ENCODE measurements at regions not wholly inside any gene's neighbourhood (a gene's known extent, or its start where the extent isn't known, plus 50 kb on each side); places are given as distances from the start of the nearest gene placed in this dataset.

DNA sequence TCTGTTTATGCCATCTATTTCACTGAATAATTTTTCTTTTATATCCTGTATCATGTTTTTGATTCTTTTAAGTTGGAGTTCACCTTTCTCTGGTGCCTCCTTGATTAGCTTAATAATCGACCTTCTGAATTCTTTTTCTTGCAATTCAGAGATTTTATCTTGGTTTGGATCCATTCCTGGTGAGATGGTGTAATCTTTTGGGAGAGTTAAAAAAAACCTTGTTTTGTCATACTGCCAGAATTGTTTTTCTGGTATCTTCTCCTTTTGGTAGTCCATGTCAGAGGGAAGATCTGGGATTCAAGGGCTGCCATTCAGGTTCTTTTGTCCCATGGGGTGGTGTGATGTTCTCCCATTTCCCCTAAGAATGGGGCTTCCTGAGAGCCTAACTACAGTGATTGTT lies 800.8 kb upstream of the TYRP1 start:
- no peaks in the 10 kb centered on the region for H3K36me3 ChIP-seq (ENCODE audit: control insufficient read depth, insufficient read depth, low read length)
- no peak overlapping the region for H4K8ac ChIP-seq (ENCODE audit: low read depth in 2 of 2, low read length in 2 of 2)
- dilution Hi-C loops (cut with HindIII; ENCODE audit: low sequenced_read_pairs, unreplicated experiment) (no loop called here), in situ Hi-C loops (cut with MboI; ENCODE audit: low sequenced_read_pairs) (no loop called here), intact Hi-C loops (cut with micrococcal nuclease) (no loop called here)
- no peaks in the 10 kb centered on the region for H3K27me3 ChIP-seq (ENCODE audit: control insufficient read depth, insufficient read depth, low read length)
- H2BK5ac ChIP-seq (ENCODE audit: low read depth, low read length, poor library complexity, severe bottlenecking): no peak overlapping the region
- TF ChIP-seq RFX5 (IDR thresholded peaks at IDR 0.05; ENCODE audit: low read depth, low read length): no peak
- TF ChIP-seq MAFK (IDR thresholded peaks at IDR 0.05; ENCODE audit: low read depth, low read length): no peak
- TF ChIP-seq RAD21 (IDR thresholded peaks at IDR 0.05; ENCODE audit: low read length): no peak
- TF ChIP-seq NFE2L2 (IDR thresholded peaks at IDR 0.05; ENCODE audit: low read depth, low read length): no peak
- TF ChIP-seq POLR2A (IDR thresholded peaks at IDR 0.05; ENCODE audit: low read depth, low read length): no peak
- no peak for TF ChIP-seq SMC3 (IDR thresholded peaks at IDR 0.05; ENCODE audit: low read depth, low read length)
- no peak overlapping the region for H3K4ac ChIP-seq (ENCODE audit: low read depth, low read length)
- H2AK5ac ChIP-seq (ENCODE audit: low read depth, low read length): no peak overlapping the region
- H3K4me3 ChIP-seq (ENCODE audit: insufficient read depth, low read depth, low read length): no peak overlapping the region
- ChIA-PET CTCF (no interaction called here), POLR2A (ENCODE audit: unreplicated experiment) (no interaction called here)
- H4K5ac ChIP-seq (ENCODE audit: low read depth, low read length): no peak overlapping the region
- H3K9me3 ChIP-seq (ENCODE audit: control insufficient read depth, insufficient read depth, low read length): peaks cover 3% of the 10 kb centered on the region; the same call in 1 of the 2 replicates
- no peak overlapping the region for H3K18ac ChIP-seq (ENCODE audit: low read depth, low read length)
- no peak overlapping the region for H2AK9ac ChIP-seq (replicated peaks; ENCODE audit: low read depth, low read length, poor library complexity)
- DNase-seq (no peak), ATAC-seq (ENCODE audit: low read depth) (no peak)
- no peak overlapping the region for H3K27ac ChIP-seq (ENCODE audit: insufficient read depth, low read length)
- BruUV-seq (replicated peaks): no TSS peak
- H3K79me1 ChIP-seq (ENCODE audit: low read depth in 1 of 2, low read length in 2 of 2): no peaks in the 10 kb centered on the region
- no peak overlapping the region for H3K14ac ChIP-seq (replicated peaks; ENCODE audit: low read depth, low read length)
- H3K9ac ChIP-seq (ENCODE audit: low read depth, low read length): no peak overlapping the region
- no peak overlapping the region for H3K56ac ChIP-seq (ENCODE audit: extremely low read depth, insufficient read depth, low read length)
- no peak overlapping the region for H3K23ac ChIP-seq (ENCODE audit: low read depth, low read length)
- no peak overlapping the region for H2BK20ac ChIP-seq (ENCODE audit: low read depth, low read length)
- no peak overlapping the region for H2BK120ac ChIP-seq (ENCODE audit: low read depth, low read length)
- H3K4me2 ChIP-seq (ENCODE audit: low read depth, low read length): no peak overlapping the region
- no peak overlapping the region for H2BK15ac ChIP-seq (ENCODE audit: low read depth, low read length)
- H4K20me1 ChIP-seq (ENCODE audit: insufficient read depth, low read length): no peaks in the 10 kb centered on the region
- H3K4me1 ChIP-seq (ENCODE audit: control insufficient read depth, insufficient read depth, low read length): no peaks in the 10 kb centered on the region
- H2AFZ ChIP-seq (replicated peaks; ENCODE audit: low read length, poor library complexity): no peak overlapping the region
- WGBS, 2 experiments (ENCODE audit: extremely low coverage in 2 of 2, insufficient read length in 1 of 2): no CpG with 5 or more reads among the region's 1 CpG
- no peak overlapping the region for H4K91ac ChIP-seq (ENCODE audit: insufficient read depth, low read depth, low read length)
- no peaks in the 10 kb centered on the region for H3K9me1 ChIP-seq (ENCODE audit: insufficient read depth, low read length)

Measured in IMR-90 (cell line).